CD14-positive monocyte (primary cell): ENCODE measurements at regions not wholly inside any gene's neighbourhood (a gene's known extent, or its start where the extent isn't known, plus 50 kb on each side); places are given as distances from the start of the nearest gene placed in this dataset.
A peak's percentile ranks its signal among the peaks of the same experiment; 100 is the strongest.

Experiments used
- DNase-seq, 3 donors: peaks; one replicate each; pipeline ENCODE4 v3.0.0-alpha.2; 2011 to 2022
- H2AFZ ChIP-seq: 2 replicates; pipeline ENCODE4 v1.6.0; 2012; ENCODE audit warnings: mild to moderate bottlenecking, low read depth, low read length, inconsistent platforms; ENCODE audit not compliant: insufficient read depth, poor library complexity, severe bottlenecking
- H3K27ac ChIP-seq, 2 donors: 1 replicate in 1 of 2; 2 replicates in 1 of 2; pipeline ENCODE4 v1.5.1; 2012 to 2013; ENCODE audit warnings: low read length in 2 of 2, control low read depth in 1 of 2, inconsistent platforms in 1 of 2, low read depth in 1 of 2, mild to moderate bottlenecking in 1 of 2
- H3K27me3 ChIP-seq, 2 donors: one replicate each; pipeline versions ENCODE4 v1.6.0 to v1.6.1; 2011 to 2013; ENCODE audit warnings: low read length in 2 of 2; ENCODE audit not compliant: control insufficient read depth in 2 of 2, insufficient read depth in 2 of 2
- H3K36me3 ChIP-seq, 2 donors: replicated peaks in 1 of 2; 1 replicate in 1 of 2; 2 replicates in 1 of 2; pipeline versions ENCODE4 v1.5.1 to v1.6.1; 2012 to 2013; ENCODE audit warnings: low read length in 2 of 2, control low read depth in 1 of 2, inconsistent platforms in 1 of 2, mild to moderate bottlenecking in 1 of 2; ENCODE audit not compliant: insufficient read depth in 2 of 2, control insufficient read depth in 1 of 2
- H3K4me1 ChIP-seq, 2 donors: 1 replicate in 1 of 2; 2 replicates in 1 of 2; pipeline versions ENCODE4 v1.5.1 to v1.6.1; 2012 to 2013; ENCODE audit warnings: low read length in 2 of 2, control low read depth in 1 of 2, inconsistent platforms in 1 of 2, mild to moderate bottlenecking in 1 of 2, moderate library complexity in 1 of 2; ENCODE audit not compliant: insufficient read depth in 2 of 2, control insufficient read depth in 1 of 2
- H3K4me2 ChIP-seq: replicated peaks from 2 replicates; pipeline ENCODE3; 2012; ENCODE audit warnings: low read length, moderate library complexity, mild to moderate bottlenecking; ENCODE audit not compliant: poor library complexity, severe bottlenecking; ENCODE audit errors: extremely low read depth
- H3K4me3 ChIP-seq, 3 experiments: fragments of 200-600 bp in 1 of 3; sonication (generic) in 1 of 3; replicated peaks in 1 of 3; 1 replicate in 2 of 3; 2 replicates in 1 of 3; pipeline ENCODE4 v1.5.1; 2011 to 2013; ENCODE audit warnings: low read length in 3 of 3, mild to moderate bottlenecking in 3 of 3, control low read depth in 2 of 3, low read depth in 2 of 3, inconsistent platforms in 1 of 3, moderate library complexity in 1 of 3
- H3K79me2 ChIP-seq: 2 replicates; pipeline ENCODE4 v1.6.0; 2012; ENCODE audit warnings: mild to moderate bottlenecking, control low read depth, inconsistent platforms, low read length, moderate library complexity; ENCODE audit not compliant: insufficient read depth
- H3K9ac ChIP-seq: 2 replicates; pipeline ENCODE4 v1.6.0; 2017; ENCODE audit warnings: low read length, mild to moderate bottlenecking; ENCODE audit not compliant: insufficient read depth, poor library complexity, severe bottlenecking
- H3K9me3 ChIP-seq, 2 donors: replicated peaks in 1 of 2; 1 replicate in 1 of 2; 2 replicates in 1 of 2; pipeline versions ENCODE4 v1.5.1 to v1.6.1; 2012 to 2013; ENCODE audit warnings: low read length in 2 of 2, control low read depth in 1 of 2; ENCODE audit not compliant: control insufficient read depth in 1 of 2, insufficient read depth in 1 of 2
- H4K20me1 ChIP-seq: 2 replicates; pipeline ENCODE4 v1.6.0; 2012; ENCODE audit warnings: mild to moderate bottlenecking, low read length, control low read depth, moderate library complexity; ENCODE audit not compliant: insufficient read depth
- H3K27ac Mint-ChIP-seq, 7 donors: one replicate each; pipeline ENCODE4 v1.8.0; 2020; ENCODE audit warnings: mild to moderate bottlenecking in 7 of 7, mixed read lengths in 7 of 7, moderate library complexity in 6 of 7, inconsistent platforms in 2 of 7
- H3K27me3 Mint-ChIP-seq, 3 donors: one replicate each; pipeline ENCODE4 v1.8.0; 2021 to 2022; ENCODE audit warnings: low read depth in 3 of 3, mild to moderate bottlenecking in 3 of 3, mixed read lengths in 3 of 3, moderate library complexity in 3 of 3, inconsistent platforms in 1 of 3
- H3K36me3 Mint-ChIP-seq, 2 donors: one replicate each; pipeline ENCODE4 v1.8.0; 2020; ENCODE audit warnings: mixed read lengths in 2 of 2, inconsistent platforms in 1 of 2, mild to moderate bottlenecking in 1 of 2
- H3K4me1 Mint-ChIP-seq: one replicate; pipeline ENCODE4 v1.8.0; 2020; ENCODE audit warnings: mild to moderate bottlenecking, mixed read lengths
- H3K4me3 Mint-ChIP-seq, 2 donors: one replicate each; pipeline ENCODE4 v1.8.0; 2020; ENCODE audit warnings: mild to moderate bottlenecking in 2 of 2, mixed read lengths in 2 of 2, moderate library complexity in 1 of 2
- H3K9me3 Mint-ChIP-seq, 7 donors: one replicate each; pipeline ENCODE4 v1.8.0; 2020 to 2022; ENCODE audit warnings: mixed read lengths in 7 of 7, mild to moderate bottlenecking in 6 of 7, moderate library complexity in 6 of 7, inconsistent platforms in 2 of 7
- CTCF ChIP-seq: fragments of 200-600 bp; IDR thresholded peaks from one replicate; pipeline ENCODE4 v1.8.0; 2022; ENCODE audit warnings: antibody characterized with exemption, mild to moderate bottlenecking
- whole genome bisulfite sequencing: methylation state at CpG from one replicate; pipeline ENCODE4 v1.1.5; 2013; ENCODE audit warnings: missing lambda C conversion rate; ENCODE audit not compliant: insufficient coverage; 5-methylcytosine and 5-hydroxymethylcytosine counted together
- intact Hi-C, 2 donors: fragments of 100-400 bp; cut with micrococcal nuclease; formaldehyde crosslinking; loops; one replicate each; pipeline versions ENCODE4 v1.15.0 to v1.15.1; 2023

- Histone ChIP-seq H3K4me3 (peak overlapping the region in 2 of 3 experiments; percentile 44 to 57), H2AFZ (peak overlapping the region; percentile 44), H3K36me3 (no peaks in the 10 kb centered on the region), H3K4me1 (peaks cover 81 to 82% of the 10 kb centered on the region in 2 donors), H3K79me2 (no peaks in the 10 kb centered on the region), H3K27ac (peak overlapping the region; percentile 58 to 86), H4K20me1 (no peaks in the 10 kb centered on the region), H3K9me3 (no peaks in the 10 kb centered on the region), H3K4me2 (peak overlapping the region; percentile 73), H3K27me3 (no peaks in the 10 kb centered on the region), H3K9ac (peak overlapping the region; percentile 39)
- Mint-ChIP-seq H3K27me3 (peaks cover 0 to 3% (median 0%) of the 10 kb centered on the region in 3 donors), H3K27ac (peak overlapping the region; percentile 91 to 95 (median 92)), H3K9me3 (peaks cover 0 to 2% (median 0%) of the 10 kb centered on the region in 7 donors), H3K4me1 (peaks cover 78% of the 10 kb centered on the region), H3K4me3 (peak overlapping the region; percentile 51 to 73), H3K36me3 (no peaks in the 10 kb centered on the region)
- peak; percentile 66 to 83 (median 83) for DNase-seq
- intact Hi-C loops: loop anchor here in 1 of 2 donors (10.0 kb wide), 1 partner anchor 195 kb away; no protein-coding TSS in a partner anchor
- TF ChIP-seq CTCF: no peak
- WGBS: 0% methylated on average over 5 of the region's 16 CpGs
Observed at GRCh38 chr20:53739799-53740785, 146.5 kb upstream of the ZNF217 start.

- H3K9ac ChIP-seq: no peak overlapping the region
- no CpG with 5 or more reads among the region's 11 CpGs for WGBS
- no peaks in the 10 kb centered on the region for H3K9me3 ChIP-seq
- peaks cover 0 to 2% (median 0%) of the 10 kb centered on the region in 7 donors for H3K9me3 Mint-ChIP-seq
- no peaks in the 10 kb centered on the region for H3K79me2 ChIP-seq
- no peaks in the 10 kb centered on the region for H3K36me3 ChIP-seq
- peaks cover 78% of the 10 kb centered on the region for H3K4me1 Mint-ChIP-seq
- no peak overlapping the region for H2AFZ ChIP-seq
- peak overlapping the region; percentile 80 to 95 (median 92) for H3K27ac Mint-ChIP-seq
- H3K4me3 Mint-ChIP-seq: no peak overlapping the region
- H3K4me3 ChIP-seq: no peak overlapping the region
- intact Hi-C loops: loop anchor here in 1 of 2 donors (10.0 kb wide), 1 partner anchor 196 kb away; no protein-coding TSS in a partner anchor
- H3K27ac ChIP-seq: peak overlapping the region in 1 of 2 donors; percentile 86
- H4K20me1 ChIP-seq: no peaks in the 10 kb centered on the region
- peaks cover 75 to 77% of the 10 kb centered on the region in 2 donors for H3K4me1 ChIP-seq
- peaks cover 0 to 3% (median 2%) of the 10 kb centered on the region in 3 donors for H3K27me3 Mint-ChIP-seq
- TF ChIP-seq CTCF: no peak
- H3K27me3 ChIP-seq: no peaks in the 10 kb centered on the region
- H3K36me3 Mint-ChIP-seq: no peaks in the 10 kb centered on the region
- H3K4me2 ChIP-seq: peak overlapping the region; percentile 73
- DNase-seq: no peak
Observed at GRCh38 chr20:53738945-53739798, 145.5 kb upstream of the ZNF217 start.
